Erythroblast (primary cell): ENCODE measurements at regions not wholly inside any gene's neighbourhood (a gene's known extent, or its start where the extent isn't known, plus 50 kb on each side); places are given as distances from the start of the nearest gene placed in this dataset.
"Not testable (repeated sequence)": the region's sequence is repeated elsewhere in the genome, so short reads cannot be mapped to it uniquely, and the experiment has no call there.

Source experiments
- DNase-seq, 2 experiments: peaks; one replicate each; lab custom pipeline; 2025; lab: John Stamatoyannopoulos, UW
- GATA1 ChIP-seq: IDR thresholded peaks from 2 replicates; pipeline ENCODE4 v1.6.1; 2011; ENCODE audit warnings: low read depth, mild to moderate bottlenecking, control low read depth, low read length, moderate library complexity
- POLR2A ChIP-seq: IDR thresholded peaks from 2 replicates; pipeline ENCODE4 v1.6.1; 2011; ENCODE audit warnings: mild to moderate bottlenecking, low read length

DNA sequence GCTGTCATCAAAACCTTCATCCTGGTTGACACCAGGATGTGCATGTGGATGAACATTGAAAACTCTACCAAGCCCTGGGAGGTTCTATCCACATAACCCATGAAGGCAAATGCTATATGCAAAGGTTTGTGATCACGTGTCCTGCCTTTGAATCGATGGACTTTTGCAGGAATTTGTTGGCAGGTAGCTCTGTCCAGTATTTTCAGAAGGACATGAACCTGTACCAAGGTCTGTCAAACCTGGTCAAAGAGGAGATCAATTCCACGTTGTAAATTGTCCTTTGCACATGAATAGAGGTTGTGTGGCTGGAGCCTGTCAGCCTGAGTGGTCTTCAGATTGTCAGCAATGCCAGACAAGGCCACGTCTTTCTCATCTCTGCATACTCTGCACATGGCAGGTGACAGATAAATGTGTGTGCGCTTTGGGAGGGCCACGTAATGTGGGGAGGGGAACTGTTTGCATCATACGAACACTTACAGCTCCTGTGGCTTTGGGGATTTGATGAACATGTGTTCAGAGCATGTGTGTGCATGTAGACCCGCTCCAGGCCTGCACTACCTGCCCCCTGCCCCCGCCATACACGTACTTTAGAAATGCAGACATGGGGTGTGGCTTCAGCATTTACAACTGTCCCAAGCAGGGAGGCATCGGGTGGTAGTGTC, 169.1 kb downstream of the ERMARD start:
- TF ChIP-seq POLR2A: no peak
- TF ChIP-seq GATA1: no peak
- no peak for DNase-seq

DNA sequence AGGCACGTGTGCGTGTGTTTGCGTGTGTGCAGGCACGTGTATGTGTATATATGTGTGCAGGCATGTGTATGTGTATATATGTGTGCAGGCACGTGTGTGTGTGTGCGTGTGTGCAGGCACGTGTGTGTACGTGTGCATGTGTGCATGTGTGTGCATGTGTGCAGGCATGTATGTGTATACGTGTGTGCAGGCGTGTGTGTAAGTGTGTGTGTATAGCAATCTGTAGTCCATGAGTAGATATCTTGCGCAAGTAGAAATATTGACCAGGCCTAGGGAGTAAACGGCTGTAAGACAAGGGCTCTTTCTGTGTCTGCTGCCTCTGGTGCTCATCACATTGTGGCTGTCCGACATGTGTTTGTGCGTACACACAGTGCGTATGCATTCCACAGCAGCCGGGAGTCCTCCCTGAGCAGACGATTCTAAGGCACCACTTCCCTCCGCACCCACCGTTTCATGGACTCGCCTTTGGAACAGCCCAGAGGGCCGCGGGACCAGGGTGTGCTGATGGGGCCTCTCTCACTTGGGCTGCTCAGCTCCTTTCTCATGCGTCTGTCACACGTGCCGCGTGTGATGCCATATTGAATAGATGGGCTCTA, 167.6 kb downstream of the ERMARD start:
- TF ChIP-seq GATA1 (no peak), POLR2A (no peak)
- no peak for DNase-seq

DNA sequence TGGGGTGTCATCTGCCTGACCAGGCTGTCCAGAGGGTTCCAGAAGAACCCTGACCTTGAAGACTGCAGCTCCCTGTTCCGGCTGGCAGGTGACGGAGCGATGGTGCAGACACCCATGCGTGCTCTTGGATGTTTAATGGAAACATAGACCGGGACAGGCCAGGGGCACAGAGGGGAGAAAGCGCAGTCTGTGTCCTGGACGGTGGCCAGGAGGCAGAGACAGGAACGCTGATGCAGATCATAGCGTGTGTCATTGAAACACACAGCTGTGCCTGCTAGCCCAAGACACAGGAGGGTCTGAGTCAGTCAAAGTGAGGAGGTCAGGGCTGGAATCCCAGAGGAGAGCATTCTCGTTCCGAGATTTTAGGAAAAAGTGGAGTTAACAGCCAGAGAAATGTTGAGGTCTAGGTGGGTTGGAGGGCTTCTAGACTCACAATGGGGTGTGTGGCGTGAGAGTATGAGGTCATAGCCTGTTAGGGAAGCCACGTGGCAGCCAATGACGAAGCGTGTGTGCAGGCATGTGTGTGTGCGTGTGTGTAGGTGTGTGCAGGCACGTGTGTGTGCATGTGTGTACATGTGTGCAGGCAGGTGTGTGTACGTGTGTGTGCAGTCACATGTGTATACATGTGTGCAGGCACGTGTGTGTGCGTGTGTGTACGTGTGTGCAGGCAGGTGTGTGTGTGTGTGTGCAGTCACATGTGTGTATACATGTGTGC, 167.0 kb downstream of the ERMARD start:
- no peak for TF ChIP-seq GATA1
- TF ChIP-seq POLR2A: no peak
- DNase-seq: no peak

DNA sequence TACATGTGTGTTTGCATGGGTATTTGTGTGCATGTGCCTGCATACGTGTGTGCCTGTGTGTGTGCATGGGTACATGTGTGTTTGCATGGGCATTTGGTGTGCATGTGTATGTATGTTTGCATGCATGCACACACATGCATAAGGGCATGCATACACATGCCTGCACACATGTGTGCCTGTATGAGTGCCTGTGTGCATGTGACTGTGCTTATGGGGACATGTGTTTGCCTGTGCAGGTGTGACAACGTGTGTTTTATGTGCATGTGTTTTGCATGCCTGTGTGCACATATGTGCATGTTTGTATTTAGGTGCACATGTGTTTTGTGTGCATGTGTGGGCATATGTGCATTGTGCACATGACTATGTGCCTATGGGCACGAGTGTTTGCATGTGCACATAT, 165.7 kb downstream of the ERMARD start:
- TF ChIP-seq GATA1 (no peak), POLR2A (no peak)
- no peak for DNase-seq

DNA sequence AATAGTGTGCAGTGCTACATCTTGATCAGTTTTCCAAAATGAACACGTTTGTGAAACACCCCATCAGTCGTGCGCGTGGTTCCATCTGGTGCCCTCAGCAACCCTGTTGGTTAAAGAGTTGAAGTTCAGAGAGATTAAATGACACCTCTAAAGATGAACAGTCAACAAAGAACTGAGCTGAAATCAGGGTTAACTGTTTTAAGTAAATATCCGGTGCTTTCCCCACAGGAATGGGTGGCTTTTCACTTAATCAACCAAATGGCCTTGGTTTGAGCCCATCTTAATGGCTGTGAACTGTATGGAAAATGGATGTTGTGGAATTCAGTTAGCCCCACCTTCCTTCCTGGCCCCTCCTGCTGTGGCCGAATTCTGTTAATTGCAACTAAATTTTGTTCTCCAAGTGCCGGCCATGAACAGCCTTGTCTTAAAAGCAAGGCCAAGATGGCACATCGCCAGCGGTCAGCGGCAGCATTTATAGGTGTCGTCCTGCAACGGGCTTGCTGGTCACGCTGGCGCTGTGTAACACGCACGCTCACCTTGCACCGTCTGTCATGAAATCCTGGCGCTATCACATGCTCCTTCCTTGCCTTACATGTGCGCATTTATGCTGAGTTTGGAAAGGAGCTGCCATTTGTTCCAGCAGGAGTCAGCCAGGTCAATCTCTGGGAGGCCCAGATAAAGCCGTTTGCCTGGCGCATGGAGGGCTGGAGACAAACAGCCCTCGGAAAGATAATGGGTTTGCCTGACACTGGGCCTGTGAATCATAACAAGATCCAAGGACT, 164.5 kb downstream of the ERMARD start:
- no peak for DNase-seq
- TF ChIP-seq GATA1 (no peak), POLR2A (no peak)

DNA sequence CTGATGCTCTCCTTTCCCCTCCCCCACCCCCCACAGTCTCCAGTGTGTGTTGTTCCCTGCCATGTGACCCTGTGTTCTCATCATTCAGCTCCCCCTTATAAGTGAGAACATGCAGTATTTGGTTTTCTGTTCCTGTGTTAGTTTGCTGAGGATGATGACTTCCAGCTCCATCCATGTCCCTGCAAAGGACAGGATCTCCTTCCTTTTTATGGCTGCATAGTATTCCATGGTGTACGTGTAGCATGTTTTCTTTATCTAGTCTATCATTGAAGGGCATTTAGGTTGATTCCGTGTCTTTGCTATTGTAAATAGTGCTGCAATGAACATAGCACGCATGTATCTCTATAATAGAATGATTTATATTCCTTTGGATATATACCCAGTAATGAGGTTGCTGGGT, 162.3 kb downstream of the ERMARD start:
- DNase-seq: not testable (repeated sequence)

DNA sequence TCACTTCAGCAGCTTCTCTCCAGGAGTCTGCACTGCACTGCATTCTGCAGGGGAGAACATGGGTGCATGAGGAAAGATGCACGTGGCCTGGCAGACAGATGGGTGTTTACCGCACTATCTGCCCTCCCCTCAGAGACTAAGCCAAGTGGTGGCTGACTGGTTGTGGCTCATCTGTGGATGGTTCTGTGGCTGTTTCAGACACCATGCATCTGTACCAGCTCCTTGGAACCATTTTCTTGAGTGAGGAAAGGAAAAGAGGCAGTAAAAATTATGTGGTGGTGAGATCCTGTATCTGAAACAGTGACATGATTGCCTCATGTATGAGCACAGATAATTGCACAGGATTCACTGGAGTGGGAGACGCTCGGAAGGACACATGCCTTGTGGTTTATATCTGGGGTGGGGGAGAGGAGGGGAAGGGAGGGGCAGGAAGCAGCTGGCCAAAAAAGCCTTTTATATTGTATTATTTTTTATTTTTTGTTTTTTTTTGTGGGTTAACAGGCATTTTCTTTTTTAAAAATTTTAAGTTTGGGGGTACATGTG, 161.7 kb downstream of the ERMARD start:
- TF ChIP-seq POLR2A (no peak), GATA1 (no peak)
- no peak for DNase-seq

DNA sequence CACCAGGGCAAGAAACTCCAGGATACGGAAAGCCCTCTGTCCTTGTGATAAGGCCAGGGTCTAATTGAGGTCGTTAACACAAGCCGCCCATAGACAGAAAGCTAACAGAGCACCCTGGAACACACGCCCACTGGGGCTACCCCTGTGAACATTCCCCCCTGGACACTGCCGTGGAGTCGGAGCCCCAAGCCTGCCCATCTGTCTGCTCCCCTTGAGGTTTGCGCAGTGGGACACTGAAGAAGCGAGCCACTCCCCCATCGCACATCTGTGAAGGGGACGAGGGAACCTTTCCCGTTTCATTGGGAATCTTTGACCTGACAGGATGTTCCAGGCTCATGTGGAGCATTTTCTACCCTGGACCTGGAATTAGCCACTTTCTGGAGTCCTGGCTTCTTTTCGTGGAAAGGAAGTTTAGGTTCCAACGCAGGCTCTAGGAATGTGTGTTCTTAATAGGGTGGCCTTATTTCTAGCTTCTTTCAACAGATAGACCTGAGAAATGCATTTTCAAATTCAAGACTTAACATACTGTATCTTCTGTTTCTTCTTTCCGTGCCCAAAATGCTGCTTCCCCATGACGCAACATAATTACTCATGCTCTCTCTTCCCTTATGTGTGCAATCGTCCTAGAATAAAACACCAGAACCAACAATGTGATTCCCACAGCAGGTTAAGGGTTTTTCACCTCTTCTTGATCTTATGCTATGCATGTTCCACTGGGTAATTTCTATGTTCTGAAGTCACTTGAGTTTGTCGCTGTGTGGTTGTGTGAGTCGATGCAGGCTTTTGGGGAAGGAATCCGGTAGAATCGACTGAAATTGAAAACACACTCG, 161.1 kb downstream of the ERMARD start:
- TF ChIP-seq GATA1 (no peak), POLR2A (no peak)
- no peak for DNase-seq

DNA sequence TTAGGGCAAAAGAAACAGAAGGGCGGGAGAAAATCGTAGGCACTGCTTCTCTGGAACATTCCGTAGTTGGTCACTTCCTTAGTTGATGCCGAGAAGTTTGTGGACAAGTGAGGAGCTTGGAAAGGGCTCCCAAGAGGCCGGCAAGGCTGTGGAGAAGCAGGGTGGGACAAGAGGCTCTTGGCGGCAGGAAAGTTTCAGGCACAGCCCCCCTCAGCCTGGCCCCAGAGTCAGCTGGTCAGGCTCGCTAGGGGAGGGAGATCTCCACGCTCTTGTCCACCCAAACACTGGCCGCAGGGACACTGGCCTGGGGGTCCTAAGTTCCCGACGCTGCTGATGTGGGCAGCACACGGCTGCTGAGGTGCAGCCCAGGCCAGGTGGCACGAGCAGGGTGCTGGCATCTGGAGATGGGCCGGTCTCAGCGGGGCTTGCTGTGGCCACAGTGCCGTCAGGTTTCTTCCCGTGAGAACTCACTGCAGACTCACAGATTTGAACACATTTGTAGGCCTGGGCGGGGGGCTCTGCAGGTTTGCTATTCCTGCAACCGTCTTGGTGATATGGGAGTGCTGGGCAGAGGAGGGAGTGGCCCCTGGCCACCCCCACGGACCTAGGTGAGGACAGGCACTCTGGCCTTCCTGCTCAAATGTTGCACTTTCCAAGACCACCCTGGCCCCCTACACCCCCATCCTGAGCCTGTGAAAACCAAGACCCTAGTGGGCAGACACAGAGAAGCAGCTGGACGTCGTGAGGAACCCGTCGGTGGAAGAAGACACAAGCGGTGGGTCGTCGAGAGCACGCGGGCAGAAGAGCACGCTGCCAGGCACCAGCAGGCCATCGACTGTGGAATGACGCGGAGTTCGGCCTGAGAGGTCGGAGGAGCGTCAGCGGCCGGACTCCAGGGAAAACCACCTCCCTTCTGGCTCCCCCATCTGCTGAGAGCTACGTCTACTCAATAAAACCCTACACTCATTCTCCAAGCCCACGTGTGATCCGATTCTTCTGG, 160.1 kb downstream of the ERMARD start:
- DNase-seq: no peak
- no peak for TF ChIP-seq POLR2A
- no peak for TF ChIP-seq GATA1

DNA sequence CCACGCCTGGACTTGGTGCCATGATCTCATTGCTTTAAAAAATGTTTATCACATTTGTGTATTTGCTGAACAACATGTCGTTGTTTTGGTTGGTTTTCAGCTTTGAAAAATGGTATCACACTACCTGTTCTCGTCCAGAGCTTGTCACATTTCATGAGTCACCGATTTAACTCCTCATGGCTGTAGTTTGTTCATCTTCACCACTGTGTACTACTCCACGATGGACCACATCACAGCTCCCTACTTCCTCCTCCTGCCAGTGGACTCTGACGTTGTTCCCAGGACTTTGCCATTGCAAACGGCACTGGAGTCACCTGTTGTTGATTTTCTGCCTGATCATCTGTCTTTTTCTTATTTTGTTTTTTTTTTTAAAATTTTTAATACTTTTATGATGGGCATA, 157.7 kb downstream of the ERMARD start:
- DNase-seq: no peak

DNA sequence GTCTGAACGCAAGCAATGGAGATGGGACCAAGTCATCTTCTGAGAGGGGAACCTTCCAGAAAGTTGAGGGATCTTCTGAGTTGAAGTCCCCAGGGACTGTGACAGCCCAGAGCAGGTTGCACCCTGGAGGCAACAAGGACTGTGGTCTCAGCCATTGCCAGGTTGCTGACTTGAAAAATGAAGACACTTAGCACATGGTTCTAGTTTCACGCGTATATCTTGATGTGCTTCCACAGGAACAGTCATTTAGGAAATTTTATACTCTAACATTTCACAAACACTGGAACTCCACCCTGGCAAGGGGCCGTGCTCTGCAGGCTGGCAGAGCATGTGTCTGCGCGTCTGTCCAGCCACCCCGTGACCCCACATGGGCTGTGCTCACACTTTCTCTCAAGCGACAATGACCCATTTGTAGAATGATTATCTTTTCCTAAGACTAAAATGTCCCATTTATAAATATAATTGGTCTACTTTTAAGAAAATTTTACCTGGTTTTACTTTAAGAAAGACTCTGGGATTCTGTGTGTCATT, 157.0 kb downstream of the ERMARD start:
- TF ChIP-seq POLR2A (no peak), GATA1 (no peak)
- no peak for DNase-seq

More for the DNA sequence above, 157.7 kb downstream of the ERMARD start:
- TF ChIP-seq GATA1 (no peak), POLR2A (no peak)

DNA sequence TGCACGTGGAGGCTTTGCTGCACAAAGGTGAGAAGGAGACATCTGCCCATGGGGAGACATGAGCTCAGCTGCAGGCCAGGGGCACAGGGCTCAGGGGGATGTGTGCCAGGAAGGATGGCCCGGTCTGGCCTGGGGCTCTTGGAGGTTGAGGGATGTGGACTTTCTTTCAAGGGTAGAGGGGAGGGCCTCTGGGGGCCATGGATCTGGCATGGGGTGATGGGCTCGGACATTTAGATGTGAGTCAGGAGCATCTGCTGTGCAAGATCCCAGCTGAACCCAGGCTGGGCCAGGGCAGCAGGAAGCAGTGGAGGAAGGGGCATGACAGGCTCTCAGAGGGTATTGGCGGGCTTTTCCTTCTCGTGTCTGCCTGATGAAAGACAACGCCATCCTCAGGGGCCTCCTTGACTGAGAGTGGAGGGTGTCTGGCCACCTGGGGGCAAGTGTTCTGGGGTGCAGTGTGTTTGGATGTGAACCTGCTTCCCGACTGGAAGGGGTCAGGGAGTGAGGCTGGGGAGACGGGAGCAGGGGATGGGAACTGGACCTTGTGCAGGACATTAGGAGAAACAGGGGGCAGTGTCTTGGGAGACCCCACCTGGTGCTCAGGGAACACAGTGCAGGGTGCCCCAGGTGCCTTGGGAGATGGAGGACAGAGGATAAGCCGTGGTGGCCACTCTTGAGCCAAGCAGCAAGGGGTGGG, 156.1 kb downstream of the ERMARD start:
- DNase-seq: no peak
- no peak for TF ChIP-seq POLR2A
- no peak for TF ChIP-seq GATA1
